ENCODE measurements at regions not wholly inside any gene's neighbourhood (a gene's known extent, or its start where the extent isn't known, plus 50 kb on each side); places are given as distances from the start of the nearest gene placed in this dataset.

DNA sequence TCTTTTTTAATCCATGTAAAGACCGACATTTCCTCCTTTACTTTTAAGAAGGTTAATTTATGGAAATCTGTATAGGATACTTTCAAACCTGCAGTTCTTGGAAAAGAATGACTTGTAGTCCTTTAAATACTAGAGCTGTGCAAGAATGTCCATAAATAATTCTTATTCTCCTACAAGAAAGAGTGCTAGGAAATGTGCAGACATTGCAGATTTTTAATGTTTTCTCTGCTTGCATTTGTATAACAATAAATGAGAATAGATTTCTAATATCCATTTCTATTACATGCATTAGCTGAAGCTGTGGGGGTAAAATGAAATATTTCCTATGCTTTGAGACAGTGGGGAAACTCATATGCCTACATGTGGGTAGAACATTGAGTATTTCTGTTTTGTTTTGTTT lies 607.2 kb upstream of the NOVA1 start:
- no peak for TF ChIP-seq EZH2 (IDR thresholded peaks at IDR 0.05; ENCODE audit: borderline replicate concordance, insufficient read depth, low read depth, low read length, poor library complexity, severe bottlenecking)
- TF ChIP-seq, protein P1, sequence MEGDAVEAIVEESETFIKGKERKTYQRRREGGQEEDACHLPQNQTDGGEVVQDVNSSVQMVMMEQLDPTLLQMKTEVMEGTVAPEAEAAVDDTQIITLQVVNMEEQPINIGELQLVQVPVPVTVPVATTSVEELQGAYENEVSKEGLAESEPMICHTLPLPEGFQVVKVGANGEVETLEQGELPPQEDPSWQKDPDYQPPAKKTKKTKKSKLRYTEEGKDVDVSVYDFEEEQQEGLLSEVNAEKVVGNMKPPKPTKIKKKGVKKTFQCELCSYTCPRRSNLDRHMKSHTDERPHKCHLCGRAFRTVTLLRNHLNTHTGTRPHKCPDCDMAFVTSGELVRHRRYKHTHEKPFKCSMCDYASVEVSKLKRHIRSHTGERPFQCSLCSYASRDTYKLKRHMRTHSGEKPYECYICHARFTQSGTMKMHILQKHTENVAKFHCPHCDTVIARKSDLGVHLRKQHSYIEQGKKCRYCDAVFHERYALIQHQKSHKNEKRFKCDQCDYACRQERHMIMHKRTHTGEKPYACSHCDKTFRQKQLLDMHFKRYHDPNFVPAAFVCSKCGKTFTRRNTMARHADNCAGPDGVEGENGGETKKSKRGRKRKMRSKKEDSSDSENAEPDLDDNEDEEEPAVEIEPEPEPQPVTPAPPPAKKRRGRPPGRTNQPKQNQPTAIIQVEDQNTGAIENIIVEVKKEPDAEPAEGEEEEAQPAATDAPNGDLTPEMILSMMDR (IDR thresholded peaks at IDR 0.05), result no peak
